HCT116 (cell line): ENCODE measurements at regions not wholly inside any gene's neighbourhood (a gene's known extent, or its start where the extent isn't known, plus 50 kb on each side); places are given as distances from the start of the nearest gene placed in this dataset.
A peak's percentile ranks its signal among the peaks of the same experiment; 100 is the strongest.

Experiments
- ATAC-seq: fragments of 200-7000 bp; cut with Tn5 transposase; 2 replicates; pipeline ENCODE4 v1.9.1; 2020; ENCODE audit warnings: mild to moderate bottlenecking, moderate library complexity
- BruUV-seq: library from RNA; stranded (reverse); fragments of 400-500 nt; replicated peaks from 2 replicates; lab custom pipeline; 2021; lab: Mats Ljungman, UMichigan
- CTCF ChIA-PET: fragments of 300-600 bp; sonication (Branson Sonifier 250); formaldehyde crosslinking; loops from one replicate; lab custom pipeline; 2021; ENCODE audit warnings: antibody characterized with exemption; lab: Charles Lee
- POLR2A ChIA-PET: fragments of 300-600, 350-600 bp; sonication (Branson Sonifier 250); formaldehyde crosslinking; loops from one replicate; lab custom pipeline; 2021; ENCODE audit warnings: antibody characterized with exemption; lab: Charles Lee
- RAD21 ChIA-PET, 2 experiments: fragments of 300-600 bp; sonication (Branson Sonifier 250); formaldehyde crosslinking; loops; one replicate each; lab custom pipeline; 2023; ENCODE audit warnings: low total read pairs in 2 of 2; ENCODE audit not compliant: uncharacterized antibody in 2 of 2, unreplicated experiment in 2 of 2, low non-redundant PET in 1 of 2; lab: Charles Lee
- DNase-seq: peaks from one replicate; pipeline ENCODE4 v3.0.0-alpha.2; 2010; ENCODE audit warnings: low read depth, low spot score
- H2AFZ ChIP-seq: fragments of 200-600 bp; shearing (Covaris generic), sonication (generic); 2 replicates; pipeline ENCODE4 v1.6.1; 2017; ENCODE audit warnings: low read depth, mixed run types, mixed read lengths, antibody characterized with exemption, low read length; ENCODE audit not compliant: poor library complexity, severe bottlenecking
- H3K27ac ChIP-seq: 2 replicates; pipeline ENCODE4 v1.5.1; 2012; ENCODE audit warnings: low read depth, low read length
- H3K27me3 ChIP-seq: fragments of 200-600 bp; sonication (generic); 2 replicates; pipeline ENCODE4 v1.6.1; 2016; ENCODE audit warnings: mixed run types, low read length, mixed read lengths; ENCODE audit not compliant: insufficient read depth
- H3K36me3 ChIP-seq, 2 experiments: fragments of 200-500 bp in 1 of 2; fragments of 200-600 bp in 1 of 2; sonication (Bioruptor generic) in 1 of 2; sonication (generic) in 1 of 2; 2 replicates each; pipeline versions ENCODE4 v1.5.1 to v1.6.1; 2014 to 2016; ENCODE audit warnings: low read length in 2 of 2, inconsistent platforms in 1 of 2, mixed read lengths in 1 of 2, mixed run types in 1 of 2; ENCODE audit not compliant: insufficient read depth in 2 of 2, control insufficient read depth in 1 of 2
- H3K4me1 ChIP-seq, 2 experiments: fragments of 200-600 bp in 1 of 2; sonication (generic) in 1 of 2; 2 replicates each; pipeline versions ENCODE4 v1.5.1 to v1.6.1; 2012 to 2017; ENCODE audit warnings: low read length in 2 of 2, inconsistent platforms in 1 of 2, mild to moderate bottlenecking in 1 of 2, mixed read lengths in 1 of 2, mixed run types in 1 of 2, moderate library complexity in 1 of 2; ENCODE audit not compliant: insufficient read depth in 2 of 2, control insufficient read depth in 1 of 2
- H3K4me2 ChIP-seq: fragments of 200-600 bp; sonication (generic); 2 replicates; pipeline ENCODE4 v1.6.1; 2017; ENCODE audit warnings: mixed run types, low read length, mixed read lengths
- H3K4me3 ChIP-seq, 2 experiments: fragments of 200-600 bp in 1 of 2; sonication (generic) in 1 of 2; replicated peaks in 1 of 2; 2 replicates each; pipeline ENCODE4 v1.5.1; 2011 to 2016; ENCODE audit warnings: low read length in 2 of 2, control low read depth in 1 of 2, low read depth in 1 of 2, mild to moderate bottlenecking in 1 of 2, mixed read lengths in 1 of 2, mixed run types in 1 of 2
- H3K79me2 ChIP-seq: fragments of 200-600 bp; sonication (generic); 2 replicates; pipeline ENCODE4 v1.6.1; 2017; ENCODE audit warnings: mild to moderate bottlenecking, mixed run types, low read length, moderate library complexity, mixed read lengths; ENCODE audit not compliant: insufficient read depth
- H3K9ac ChIP-seq: fragments of 200-600 bp; sonication (generic); 2 replicates; pipeline ENCODE4 v1.6.1; 2016; ENCODE audit warnings: low read length, mixed read lengths
- H3K9me2 ChIP-seq: fragments of 200-600 bp; sonication (generic), shearing (Covaris generic); 2 replicates; pipeline ENCODE4 v1.6.1; 2017; ENCODE audit warnings: mixed run types, mild to moderate bottlenecking, moderate library complexity; ENCODE audit not compliant: insufficient read depth
- H3K9me3 ChIP-seq, 2 experiments: fragments of 200-500 bp in 1 of 2; fragments of 200-600 bp in 1 of 2; sonication (Bioruptor generic) in 1 of 2; sonication (generic) in 1 of 2; 2 replicates each; pipeline ENCODE4 v1.6.1; 2014 to 2017; ENCODE audit warnings: low read length in 2 of 2, mixed read lengths in 2 of 2, inconsistent platforms in 1 of 2, low read depth in 1 of 2, mild to moderate bottlenecking in 1 of 2, mixed run types in 1 of 2, moderate library complexity in 1 of 2; ENCODE audit not compliant: control insufficient read depth in 1 of 2, insufficient read depth in 1 of 2
- H4K20me1 ChIP-seq: fragments of 200-600 bp; sonication (generic), shearing (Covaris generic); 2 replicates; pipeline ENCODE4 v1.6.1; 2017; ENCODE audit warnings: mixed run types, mild to moderate bottlenecking, moderate library complexity; ENCODE audit not compliant: insufficient read depth
- ATF3 ChIP-seq: IDR thresholded peaks from 2 replicates; pipeline ENCODE4 v1.6.1; 2012
- CEBPB ChIP-seq: IDR thresholded peaks from 2 replicates; pipeline ENCODE4 v1.6.1; 2012; ENCODE audit warnings: low read depth
- CTCF ChIP-seq, 3 experiments: fragments of 200-600 bp in 1 of 3; sonication (generic) in 1 of 3; IDR thresholded peaks in 2 of 3; conservative IDR thresholded peaks in 1 of 3; 2 replicates each; pipeline ENCODE4 v1.5.1; 2012 to 2017; ENCODE audit warnings: low read depth in 2 of 3, low read length in 2 of 3, antibody characterized with exemption in 1 of 3, borderline replicate concordance in 1 of 3, control low read depth in 1 of 3, mild to moderate bottlenecking in 1 of 3, mixed read lengths in 1 of 3, mixed run types in 1 of 3, moderate library complexity in 1 of 3; ENCODE audit not compliant: insufficient read depth in 1 of 3
- EGR1 ChIP-seq: IDR thresholded peaks from 2 replicates; pipeline ENCODE4 v1.6.1; 2012; ENCODE audit warnings: low read depth
- ELF1 ChIP-seq: IDR thresholded peaks from 2 replicates; pipeline ENCODE4 v1.6.1; 2012; ENCODE audit warnings: low read depth, borderline replicate concordance
- POLR2A ChIP-seq: IDR thresholded peaks from 2 replicates; pipeline ENCODE4 v1.7.0; 2011; ENCODE audit warnings: borderline replicate concordance; ENCODE audit not compliant: insufficient read depth, insufficient read length; ENCODE audit errors: extremely low read depth
- RAD21 ChIP-seq: IDR thresholded peaks from 2 replicates; pipeline ENCODE4 v1.6.1; 2012; ENCODE audit warnings: low read depth, mild to moderate bottlenecking
- SIN3A ChIP-seq: IDR thresholded peaks from 2 replicates; pipeline ENCODE4 v1.6.1; 2012; ENCODE audit warnings: low read depth
- SP1 ChIP-seq: IDR thresholded peaks from 2 replicates; pipeline ENCODE4 v1.6.1; 2012; ENCODE audit warnings: low read depth
- SRF ChIP-seq: IDR thresholded peaks from 2 replicates; pipeline ENCODE4 v1.6.1; 2012; ENCODE audit warnings: low read depth
- TCF7L2 ChIP-seq: IDR thresholded peaks from 2 replicates; pipeline ENCODE4 v1.7.0; 2011; ENCODE audit warnings: borderline replicate concordance, inconsistent platforms; ENCODE audit not compliant: insufficient read depth, insufficient read length; ENCODE audit errors: extremely low read depth
- YY1 ChIP-seq: IDR thresholded peaks from 2 replicates; pipeline ENCODE4 v1.6.1; 2011; ENCODE audit warnings: low read length, low read depth, moderate library complexity, mild to moderate bottlenecking; ENCODE audit not compliant: insufficient replicate concordance; ENCODE audit errors: extremely low read depth
- ZBTB33 ChIP-seq: IDR thresholded peaks from 2 replicates; pipeline ENCODE4 v1.6.1; 2011; ENCODE audit warnings: mild to moderate bottlenecking, low read length, moderate library complexity; ENCODE audit not compliant: insufficient replicate concordance; ENCODE audit errors: extremely low read depth
- ZFX ChIP-seq: fragments of 450-650 bp; IDR thresholded peaks from 2 replicates; pipeline ENCODE4 v1.6.1; 2017
- ZNF274 ChIP-seq: fragments of 200-500 bp; sonication (Bioruptor generic); IDR thresholded peaks from 2 replicates; pipeline ENCODE4 v1.6.1; 2014; ENCODE audit warnings: mild to moderate bottlenecking, low read depth, low read length, inconsistent platforms
- intact Hi-C: fragments of 100-400 bp; cut with micrococcal nuclease; formaldehyde crosslinking; loops from 2 replicates; pipeline ENCODE4 v1.10.0; 2022
- TF ChIP-seq, protein P1 (sequence below): IDR thresholded peaks from 2 replicates; pipeline ENCODE4 v1.6.1; 2012
- TF ChIP-seq, protein P2 (sequence below): IDR thresholded peaks from 2 replicates; pipeline ENCODE4 v1.6.1; 2012; ENCODE audit warnings: low read depth

GRCh38 chr6:30813631-30814145, 69.3 kb upstream of the IER3 start:
- Histone ChIP-seq H3K9me2 (no peaks in the 10 kb centered on the region), H3K79me2 (no peaks in the 10 kb centered on the region), H3K4me2 (peak overlapping the region; percentile 67), H3K4me1 (peaks cover 76 to 88% of the 10 kb centered on the region in 2 experiments), H3K27me3 (no peaks in the 10 kb centered on the region), H3K4me3 (peak overlapping the region in 1 of 2 experiments; percentile 32; a peak in 1 of 4 replicates), H3K27ac (peak overlapping the region; percentile 97), H3K36me3 (no peaks in the 10 kb centered on the region), H3K9me3 (no peaks in the 10 kb centered on the region), H3K9ac (peak overlapping the region; percentile 69), H2AFZ (no peak overlapping the region), H4K20me1 (no peaks in the 10 kb centered on the region)
- ChIA-PET CTCF (no interaction called here), RAD21 (no interaction called here), POLR2A (interaction anchor here (1.8 to 30.6 kb wide), 7 partner anchors 10 to 68 kb away, joined by 5 to 680 read pairs (median 23); partner anchors contain the start of genes FLOT1 and IER3)
- TF ChIP-seq TCF7L2 (no peak), RAD21 (no peak), CEBPB (no peak), POLR2A (no peak), CTCF (IDR thresholded peaks at IDR 0.05 in 2 of 3, conservative IDR thresholded peaks at IDR 0.05 in 1 of 3; ENCODE audit: borderline replicate concordance in 1 of 3, insufficient read depth in 1 of 3, low read depth in 2 of 3, low read length in 2 of 3) (no peak), ZFX (no peak), YY1 (no peak), ZBTB33 (no peak), SP1 (no peak), ZNF274 (no peak), SIN3A (no peak), EGR1 (no peak), SRF (no peak), ATF3 (no peak), ELF1 (no peak)
- TF ChIP-seq, protein P1, sequence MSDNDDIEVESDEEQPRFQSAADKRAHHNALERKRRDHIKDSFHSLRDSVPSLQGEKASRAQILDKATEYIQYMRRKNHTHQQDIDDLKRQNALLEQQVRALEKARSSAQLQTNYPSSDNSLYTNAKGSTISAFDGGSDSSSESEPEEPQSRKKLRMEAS, result no peak
- TF ChIP-seq, protein P2, sequence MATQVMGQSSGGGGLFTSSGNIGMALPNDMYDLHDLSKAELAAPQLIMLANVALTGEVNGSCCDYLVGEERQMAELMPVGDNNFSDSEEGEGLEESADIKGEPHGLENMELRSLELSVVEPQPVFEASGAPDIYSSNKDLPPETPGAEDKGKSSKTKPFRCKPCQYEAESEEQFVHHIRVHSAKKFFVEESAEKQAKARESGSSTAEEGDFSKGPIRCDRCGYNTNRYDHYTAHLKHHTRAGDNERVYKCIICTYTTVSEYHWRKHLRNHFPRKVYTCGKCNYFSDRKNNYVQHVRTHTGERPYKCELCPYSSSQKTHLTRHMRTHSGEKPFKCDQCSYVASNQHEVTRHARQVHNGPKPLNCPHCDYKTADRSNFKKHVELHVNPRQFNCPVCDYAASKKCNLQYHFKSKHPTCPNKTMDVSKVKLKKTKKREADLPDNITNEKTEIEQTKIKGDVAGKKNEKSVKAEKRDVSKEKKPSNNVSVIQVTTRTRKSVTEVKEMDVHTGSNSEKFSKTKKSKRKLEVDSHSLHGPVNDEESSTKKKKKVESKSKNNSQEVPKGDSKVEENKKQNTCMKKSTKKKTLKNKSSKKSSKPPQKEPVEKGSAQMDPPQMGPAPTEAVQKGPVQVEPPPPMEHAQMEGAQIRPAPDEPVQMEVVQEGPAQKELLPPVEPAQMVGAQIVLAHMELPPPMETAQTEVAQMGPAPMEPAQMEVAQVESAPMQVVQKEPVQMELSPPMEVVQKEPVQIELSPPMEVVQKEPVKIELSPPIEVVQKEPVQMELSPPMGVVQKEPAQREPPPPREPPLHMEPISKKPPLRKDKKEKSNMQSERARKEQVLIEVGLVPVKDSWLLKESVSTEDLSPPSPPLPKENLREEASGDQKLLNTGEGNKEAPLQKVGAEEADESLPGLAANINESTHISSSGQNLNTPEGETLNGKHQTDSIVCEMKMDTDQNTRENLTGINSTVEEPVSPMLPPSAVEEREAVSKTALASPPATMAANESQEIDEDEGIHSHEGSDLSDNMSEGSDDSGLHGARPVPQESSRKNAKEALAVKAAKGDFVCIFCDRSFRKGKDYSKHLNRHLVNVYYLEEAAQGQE, result no peak
- ATAC-seq (peak; percentile 35), DNase-seq (no peak)
- BruUV-seq, result no TSS peak
- intact Hi-C loops, result loop anchor here (1.0 to 10.0 kb wide), 5 partner anchors 31 to 199 kb away; partner anchors contain the start of genes FLOT1, MRPS18B and PPP1R10
